Colonic mucosa (tissue), 4 donors: ENCODE measurements at regions not wholly inside any gene's neighbourhood (a gene's known extent, or its start where the extent isn't known, plus 50 kb on each side); places are given as distances from the start of the nearest gene placed in this dataset.

Experiments used
- DNase-seq: peaks from one replicate; pipeline ENCODE4 v3.0.0-alpha.2; 2020
- H3K27ac ChIP-seq: fragments of 200-600 bp; one replicate; pipeline ENCODE4 v1.8.0; 2021
- H3K27me3 ChIP-seq: fragments of 200-600 bp; one replicate; pipeline ENCODE4 v1.8.0; 2021
- H3K36me3 ChIP-seq: fragments of 200-600 bp; one replicate; pipeline ENCODE4 v1.8.0; 2021
- H3K4me1 ChIP-seq: fragments of 200-600 bp; one replicate; pipeline ENCODE4 v1.8.0; 2021; ENCODE audit warnings: mild to moderate bottlenecking
- H3K4me3 ChIP-seq: fragments of 200-600 bp; one replicate; pipeline ENCODE4 v1.8.0; 2021
- H3K9ac ChIP-seq, 2 donors: one replicate each; pipeline ENCODE4 v1.7.0; 2013; ENCODE audit warnings: control low read depth in 2 of 2, low read depth in 2 of 2, low read length in 2 of 2
- H3K9me3 ChIP-seq: fragments of 200-600 bp; one replicate; pipeline ENCODE4 v1.8.0; 2021
- intact Hi-C: fragments of 100-400 bp; cut with DNase I; formaldehyde crosslinking; loops from one replicate; pipeline ENCODE4 v1.14.1; 2022
- TF ChIP-seq, protein P1 (sequence below): fragments of 200-600 bp; IDR thresholded peaks from one replicate; pipeline ENCODE4 v1.8.0; 2022; ENCODE audit warnings: antibody characterized with exemption, mild to moderate bottlenecking
- donor health status: healthy.
- donor health status: DM: no; HTN: no; CAD: no.
- donor health status: DM: no; HTN: no; CAD: no.

DNA sequence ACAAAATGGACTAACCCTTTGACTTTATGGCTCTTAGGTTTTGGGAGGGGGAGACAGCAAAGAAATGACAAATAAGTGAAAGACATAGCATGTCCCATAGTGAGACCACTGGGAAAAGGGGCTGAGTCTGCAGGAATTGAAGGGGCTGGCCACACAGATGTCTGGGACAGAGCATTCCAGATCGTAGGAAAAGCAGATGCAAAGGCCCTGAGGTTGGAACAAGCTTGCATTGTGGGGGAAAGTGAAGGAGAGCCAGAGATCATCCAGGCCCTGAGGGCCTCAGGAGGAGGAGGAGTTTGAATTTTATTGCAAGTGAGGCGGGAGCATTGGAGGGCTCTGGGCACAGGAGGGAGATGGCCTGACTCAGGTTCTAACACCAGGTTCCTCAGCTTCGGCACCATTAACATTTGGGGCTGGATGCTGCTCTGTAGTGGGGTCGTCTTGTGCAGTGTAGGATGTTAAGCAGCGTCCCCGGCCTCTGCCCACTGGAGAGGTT lies 97.5 kb downstream of the CEBPB start:
- H3K27ac ChIP-seq = no peak overlapping the region
- H3K9ac ChIP-seq = no peak overlapping the region
- TF ChIP-seq, protein P1, sequence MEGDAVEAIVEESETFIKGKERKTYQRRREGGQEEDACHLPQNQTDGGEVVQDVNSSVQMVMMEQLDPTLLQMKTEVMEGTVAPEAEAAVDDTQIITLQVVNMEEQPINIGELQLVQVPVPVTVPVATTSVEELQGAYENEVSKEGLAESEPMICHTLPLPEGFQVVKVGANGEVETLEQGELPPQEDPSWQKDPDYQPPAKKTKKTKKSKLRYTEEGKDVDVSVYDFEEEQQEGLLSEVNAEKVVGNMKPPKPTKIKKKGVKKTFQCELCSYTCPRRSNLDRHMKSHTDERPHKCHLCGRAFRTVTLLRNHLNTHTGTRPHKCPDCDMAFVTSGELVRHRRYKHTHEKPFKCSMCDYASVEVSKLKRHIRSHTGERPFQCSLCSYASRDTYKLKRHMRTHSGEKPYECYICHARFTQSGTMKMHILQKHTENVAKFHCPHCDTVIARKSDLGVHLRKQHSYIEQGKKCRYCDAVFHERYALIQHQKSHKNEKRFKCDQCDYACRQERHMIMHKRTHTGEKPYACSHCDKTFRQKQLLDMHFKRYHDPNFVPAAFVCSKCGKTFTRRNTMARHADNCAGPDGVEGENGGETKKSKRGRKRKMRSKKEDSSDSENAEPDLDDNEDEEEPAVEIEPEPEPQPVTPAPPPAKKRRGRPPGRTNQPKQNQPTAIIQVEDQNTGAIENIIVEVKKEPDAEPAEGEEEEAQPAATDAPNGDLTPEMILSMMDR = no peak
- intact Hi-C loops = no loop called here
- H3K4me3 ChIP-seq = no peak overlapping the region
- no peak for DNase-seq
- H3K27me3 ChIP-seq = no peaks in the 10 kb centered on the region
- H3K9me3 ChIP-seq = no peaks in the 10 kb centered on the region
- no peaks in the 10 kb centered on the region for H3K36me3 ChIP-seq
- peaks cover 1% of the 10 kb centered on the region for H3K4me1 ChIP-seq

DNA sequence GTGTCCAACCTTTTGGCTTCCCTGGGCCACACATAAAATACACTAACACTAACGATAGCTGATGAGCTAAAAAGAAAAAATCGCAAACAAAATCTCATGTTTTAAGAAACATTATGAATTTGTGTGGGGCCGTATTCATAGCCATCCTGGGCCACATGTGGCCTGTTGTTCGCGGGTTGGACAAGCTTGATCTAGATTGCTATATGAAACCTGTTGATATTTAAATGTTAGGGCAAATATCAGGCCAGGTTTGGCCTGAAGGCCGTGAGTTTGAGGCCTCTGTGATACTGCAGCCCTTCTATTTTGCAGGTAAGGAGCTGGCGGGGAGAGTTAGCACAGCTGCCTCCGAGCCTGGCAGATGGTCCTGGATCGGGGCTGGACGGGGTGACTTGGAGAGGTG lies 99.0 kb downstream of the CEBPB start:
- TF ChIP-seq, protein P1 = no peak
- intact Hi-C loops = no loop called here
- Histone ChIP-seq H3K27me3 (no peaks in the 10 kb centered on the region), H3K4me3 (no peak overlapping the region), H3K9ac (no peak overlapping the region), H3K27ac (no peak overlapping the region), H3K36me3 (no peaks in the 10 kb centered on the region), H3K4me1 (peaks cover 5% of the 10 kb centered on the region), H3K9me3 (no peaks in the 10 kb centered on the region)
- DNase-seq = no peak

DNA sequence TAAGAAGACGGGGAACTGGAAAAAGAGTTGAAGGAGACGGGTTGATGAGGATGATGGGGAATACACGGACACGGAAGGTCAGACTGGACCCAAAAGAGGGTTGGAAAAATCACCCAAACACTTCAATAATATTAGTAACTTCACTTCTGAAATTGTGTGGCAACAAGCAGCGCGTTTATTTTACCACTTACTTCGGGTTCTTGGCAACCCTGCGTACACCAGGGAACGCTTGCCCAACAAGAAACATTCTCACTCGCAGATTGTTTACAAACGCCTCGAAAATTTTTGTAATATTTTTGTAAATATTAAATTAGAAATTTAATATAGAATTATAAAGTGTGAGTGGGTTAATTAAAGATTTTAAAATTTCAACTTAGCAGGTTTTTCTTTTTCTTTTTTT lies 99.5 kb downstream of the CEBPB start:
- no peak overlapping the region for H3K27ac ChIP-seq
- peaks cover 5% of the 10 kb centered on the region for H3K4me1 ChIP-seq
- no peak overlapping the region for H3K4me3 ChIP-seq
- no peak overlapping the region for H3K9ac ChIP-seq
- no peak for DNase-seq
- intact Hi-C loops = no loop called here
- no peaks in the 10 kb centered on the region for H3K9me3 ChIP-seq
- H3K27me3 ChIP-seq = no peaks in the 10 kb centered on the region
- no peaks in the 10 kb centered on the region for H3K36me3 ChIP-seq
- TF ChIP-seq, protein P1 = no peak

DNA sequence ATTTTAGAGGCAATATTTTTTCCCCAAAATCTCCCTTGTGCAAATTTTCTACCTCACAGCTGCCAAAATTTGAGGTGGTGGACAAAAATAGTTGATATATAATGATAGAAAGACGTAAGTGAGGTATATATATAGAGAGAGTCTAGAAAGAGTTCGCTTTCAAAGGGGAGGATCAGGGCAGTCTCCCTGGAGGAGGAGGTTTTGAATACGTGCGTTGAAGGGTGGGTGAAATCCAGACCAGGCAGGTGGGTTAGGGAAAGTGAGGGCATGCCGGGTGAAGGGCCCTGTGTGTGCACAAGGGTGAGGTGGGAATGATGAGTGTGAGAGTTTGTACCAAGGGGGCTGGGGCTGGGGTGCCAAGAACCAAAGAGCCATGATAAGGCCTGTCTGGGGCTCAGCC lies 100.2 kb downstream of the CEBPB start:
- Histone ChIP-seq H3K9me3 (no peaks in the 10 kb centered on the region), H3K4me1 (peaks cover 5% of the 10 kb centered on the region), H3K4me3 (no peak overlapping the region), H3K9ac (no peak overlapping the region), H3K27ac (no peak overlapping the region), H3K36me3 (no peaks in the 10 kb centered on the region), H3K27me3 (no peaks in the 10 kb centered on the region)
- TF ChIP-seq, protein P1 = no peak
- DNase-seq = no peak
- intact Hi-C loops = no loop called here

DNA sequence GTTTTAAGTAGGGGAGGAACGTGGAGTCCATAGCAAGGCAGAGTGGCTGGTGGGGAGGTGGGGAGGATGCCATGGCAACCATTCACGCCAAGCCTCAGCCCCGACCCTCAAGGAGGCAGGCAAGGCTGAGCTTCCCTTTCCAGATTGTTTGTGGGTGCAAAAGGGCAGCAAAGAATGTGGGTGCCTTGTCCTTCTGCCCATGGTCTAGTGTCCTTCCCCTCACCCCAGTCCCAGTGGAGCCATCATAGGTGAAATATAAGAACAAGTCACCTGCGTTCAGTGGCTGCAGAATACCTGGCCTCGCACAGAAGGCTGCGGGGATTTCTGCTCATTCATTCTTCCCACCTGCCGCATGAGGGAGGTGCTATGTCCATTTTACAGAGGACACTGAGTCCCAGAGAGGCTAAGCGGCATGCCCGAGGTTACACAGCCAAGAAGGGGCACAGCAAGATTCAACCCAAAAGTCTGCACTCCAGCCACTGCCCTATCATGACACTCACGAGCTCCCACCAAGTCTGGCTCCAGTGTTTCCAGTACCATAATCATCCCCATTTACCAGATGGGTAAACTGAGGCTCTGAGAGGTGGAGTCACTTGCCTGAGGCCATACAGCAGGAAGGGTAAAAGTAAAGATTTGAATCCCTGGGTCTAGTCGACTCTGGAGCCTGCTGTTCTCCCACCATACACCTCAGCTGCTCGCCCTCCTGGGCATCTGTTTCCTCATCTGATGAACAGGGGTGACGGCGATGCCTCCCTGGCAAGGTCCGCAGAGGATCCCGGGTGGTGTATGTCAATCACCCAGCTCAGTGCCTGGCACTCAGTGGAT lies 100.8 kb downstream of the CEBPB start:
- TF ChIP-seq, protein P1 = no peak
- Histone ChIP-seq H3K4me1 (peaks cover 5% of the 10 kb centered on the region), H3K9me3 (no peaks in the 10 kb centered on the region), H3K27ac (peak overlapping the region; percentile 57), H3K27me3 (no peaks in the 10 kb centered on the region), H3K4me3 (no peak overlapping the region), H3K36me3 (no peaks in the 10 kb centered on the region), H3K9ac (no peak overlapping the region)
- intact Hi-C loops = no loop called here
- DNase-seq = no peak
